ENCODE measurements at regions not wholly inside any gene's neighbourhood (a gene's known extent, or its start where the extent isn't known, plus 50 kb on each side); places are given as distances from the start of the nearest gene placed in this dataset.

GRCh38 chr1:88145752-88146151, 538.3 kb upstream of the PKN2 start:
- ChIA-PET CTCF (interaction anchor here (0.6 kb wide), 1 partner anchor 1152 kb away, joined by 3 read pairs; no protein-coding TSS in a partner anchor), POLR2A (no interaction called here)
- BruUV-seq (replicated peaks): no TSS peak
- DNase-seq (ENCODE audit: unreplicated experiment): no peak
- Mint-ChIP-seq H3K27ac (ENCODE audit: low read depth, unreplicated experiment) (no peak overlapping the region), H3K36me3 (ENCODE audit: insufficient read depth, unreplicated experiment) (no peaks in the 10 kb centered on the region), H3K27me3 (ENCODE audit: insufficient read depth, unreplicated experiment) (peaks cover 38% of the 10 kb centered on the region), H3K9me3 (ENCODE audit: unreplicated experiment) (no peaks in the 10 kb centered on the region), H3K4me3 (ENCODE audit: unreplicated experiment) (no peak overlapping the region), H3K4me1 (ENCODE audit: insufficient read depth, unreplicated experiment) (peaks cover 4% of the 10 kb centered on the region)
- TF ChIP-seq CTCF (IDR thresholded peaks at IDR 0.05; ENCODE audit: unreplicated experiment): no peak
- intact Hi-C loops (cut with micrococcal nuclease): no loop called here

- no peak for DNase-seq (ENCODE audit: unreplicated experiment)
- H3K27me3 Mint-ChIP-seq (ENCODE audit: insufficient read depth, unreplicated experiment): peaks cover 34% of the 10 kb centered on the region
- TF ChIP-seq CTCF (IDR thresholded peaks at IDR 0.05; ENCODE audit: unreplicated experiment): no peak
- no peaks in the 10 kb centered on the region for H3K36me3 Mint-ChIP-seq (ENCODE audit: insufficient read depth, unreplicated experiment)
- no peaks in the 10 kb centered on the region for H3K4me1 Mint-ChIP-seq (ENCODE audit: insufficient read depth, unreplicated experiment)
- H3K27ac Mint-ChIP-seq (ENCODE audit: low read depth, unreplicated experiment): no peak overlapping the region
- CTCF ChIA-PET: interaction anchor here (0.6 kb wide), 1 partner anchor 840 kb away, joined by 3 read pairs; no protein-coding TSS in a partner anchor
- H3K9me3 Mint-ChIP-seq (ENCODE audit: unreplicated experiment): no peaks in the 10 kb centered on the region
- H3K4me3 Mint-ChIP-seq (ENCODE audit: unreplicated experiment): no peak overlapping the region
- no TSS peak for BruUV-seq (replicated peaks)
- intact Hi-C loops (cut with micrococcal nuclease): no loop called here
- POLR2A ChIA-PET: no interaction called here
Measured at GRCh38 chr1:88149686-88150085, 534.4 kb upstream of the PKN2 start.

GRCh38 chr1:88150330-88150729, 533.7 kb upstream of the PKN2 start:
- H3K4me1 Mint-ChIP-seq (ENCODE audit: insufficient read depth, unreplicated experiment): no peaks in the 10 kb centered on the region
- no peak overlapping the region for H3K4me3 Mint-ChIP-seq (ENCODE audit: unreplicated experiment)
- intact Hi-C loops (cut with micrococcal nuclease): no loop called here
- H3K9me3 Mint-ChIP-seq (ENCODE audit: unreplicated experiment): no peaks in the 10 kb centered on the region
- H3K27ac Mint-ChIP-seq (ENCODE audit: low read depth, unreplicated experiment): no peak overlapping the region
- no peak for TF ChIP-seq CTCF (IDR thresholded peaks at IDR 0.05; ENCODE audit: unreplicated experiment)
- H3K36me3 Mint-ChIP-seq (ENCODE audit: insufficient read depth, unreplicated experiment): no peaks in the 10 kb centered on the region
- DNase-seq (ENCODE audit: unreplicated experiment): no peak
- H3K27me3 Mint-ChIP-seq (ENCODE audit: insufficient read depth, unreplicated experiment): peaks cover 28% of the 10 kb centered on the region
- POLR2A ChIA-PET: no interaction called here
- CTCF ChIA-PET: interaction anchor here (0.5 to 1.2 kb wide), 3 partner anchors 29 to 857 kb away, joined by 3 to 4 read pairs (median 3); no protein-coding TSS in a partner anchor
- no TSS peak for BruUV-seq (replicated peaks)

GRCh38 chr1:88163187-88163586, 520.9 kb upstream of the PKN2 start:
- peaks cover 30% of the 10 kb centered on the region for H3K27me3 Mint-ChIP-seq (ENCODE audit: insufficient read depth, unreplicated experiment)
- no peaks in the 10 kb centered on the region for H3K9me3 Mint-ChIP-seq (ENCODE audit: unreplicated experiment)
- no peak overlapping the region for H3K27ac Mint-ChIP-seq (ENCODE audit: low read depth, unreplicated experiment)
- H3K4me3 Mint-ChIP-seq (ENCODE audit: unreplicated experiment): no peak overlapping the region
- ChIA-PET POLR2A (no interaction called here), CTCF (no interaction called here)
- H3K4me1 Mint-ChIP-seq (ENCODE audit: insufficient read depth, unreplicated experiment): no peaks in the 10 kb centered on the region
- no peak for DNase-seq (ENCODE audit: unreplicated experiment)
- BruUV-seq (replicated peaks): no TSS peak
- intact Hi-C loops (cut with micrococcal nuclease): no loop called here
- no peak for TF ChIP-seq CTCF (IDR thresholded peaks at IDR 0.05; ENCODE audit: unreplicated experiment)
- H3K36me3 Mint-ChIP-seq (ENCODE audit: insufficient read depth, unreplicated experiment): no peaks in the 10 kb centered on the region

All from MCF 10A (cell line).